Naive thymus-derived CD4-positive, alpha-beta T cell (primary cell): ENCODE measurements at regions not wholly inside any gene's neighbourhood (a gene's known extent, or its start where the extent isn't known, plus 50 kb on each side); places are given as distances from the start of the nearest gene placed in this dataset.
A peak's percentile ranks its signal among the peaks of the same experiment; 100 is the strongest.
"Not testable (repeated sequence)": the region's sequence is repeated elsewhere in the genome, so short reads cannot be mapped to it uniquely, and the experiment has no call there.

ENCODE experiments used
- ATAC-seq: fragments of 150-1000 bp; cut with Tn5 transposase; 2 replicates; pipeline ENCODE4 v1.10.0; 2021; ENCODE audit warnings: mild to moderate bottlenecking, moderate library complexity
- CTCF ChIA-PET: fragments of 350-600 bp; sonication (Branson Sonifier 250); formaldehyde crosslinking; loops from one replicate; lab custom pipeline; 2021; ENCODE audit warnings: antibody characterized with exemption; lab: Charles Lee
- POLR2A ChIA-PET: fragments of 350-600 bp; sonication (Branson Sonifier 250); formaldehyde crosslinking; loops from one replicate; lab custom pipeline; 2021; ENCODE audit warnings: antibody characterized with exemption, inconsistent platforms; lab: Charles Lee
- DNase-seq, 9 donors: peaks; one replicate each; pipeline versions ENCODE4 v3.0.0 to v3.0.0-alpha.2; 2020 to 2022; ENCODE audit warnings: mixed read lengths in 1 of 9
- H3K27ac ChIP-seq: one replicate; pipeline ENCODE4 v1.7.0; 2013; ENCODE audit warnings: mild to moderate bottlenecking, low read depth, low read length, moderate library complexity
- H3K27me3 ChIP-seq, 2 donors: one replicate each; pipeline ENCODE4 v1.7.0; 2013; ENCODE audit warnings: low read length in 2 of 2, mild to moderate bottlenecking in 2 of 2, moderate library complexity in 2 of 2; ENCODE audit not compliant: control insufficient read depth in 2 of 2, insufficient read depth in 2 of 2
- H3K36me3 ChIP-seq, 3 experiments: 1 replicate in 2 of 3; 2 replicates in 1 of 3; pipeline ENCODE4 v1.7.0; 2013; ENCODE audit warnings: low read length in 3 of 3, mild to moderate bottlenecking in 3 of 3, moderate library complexity in 1 of 3; ENCODE audit not compliant: insufficient read depth in 3 of 3, control insufficient read depth in 2 of 3
- H3K4me1 ChIP-seq, 2 donors: one replicate each; pipeline ENCODE4 v1.7.0; 2013; ENCODE audit warnings: low read length in 2 of 2, mild to moderate bottlenecking in 2 of 2, moderate library complexity in 1 of 2; ENCODE audit not compliant: control insufficient read depth in 2 of 2, insufficient read depth in 2 of 2
- H3K4me3 ChIP-seq: 2 replicates; pipeline ENCODE4 v1.7.0; 2013; ENCODE audit warnings: mild to moderate bottlenecking, low read length
- H3K9me3 ChIP-seq, 3 experiments: 1 replicate in 2 of 3; 2 replicates in 1 of 3; pipeline ENCODE4 v1.7.0; 2013; ENCODE audit warnings: low read length in 3 of 3; ENCODE audit not compliant: control insufficient read depth in 2 of 3
- H3K27ac Mint-ChIP-seq, 9 donors: one replicate each; pipeline ENCODE4 v1.8.0; 2020 to 2022; ENCODE audit warnings: mixed read lengths in 9 of 9, mild to moderate bottlenecking in 8 of 9, moderate library complexity in 5 of 9, inconsistent platforms in 2 of 9
- H3K27me3 Mint-ChIP-seq, 5 donors: one replicate each; pipeline ENCODE4 v1.8.0; 2021 to 2022; ENCODE audit warnings: mixed read lengths in 5 of 5, mild to moderate bottlenecking in 1 of 5
- H3K36me3 Mint-ChIP-seq, 5 donors: one replicate each; pipeline ENCODE4 v1.8.0; 2020 to 2022; ENCODE audit warnings: mixed read lengths in 5 of 5, mild to moderate bottlenecking in 3 of 5, inconsistent platforms in 1 of 5
- H3K4me1 Mint-ChIP-seq, 7 donors: one replicate each; pipeline ENCODE4 v1.8.0; 2020 to 2022; ENCODE audit warnings: mixed read lengths in 7 of 7, mild to moderate bottlenecking in 3 of 7, inconsistent platforms in 1 of 7
- H3K4me3 Mint-ChIP-seq, 10 donors: one replicate each; pipeline ENCODE4 v1.8.0; 2020 to 2022; ENCODE audit warnings: mild to moderate bottlenecking in 10 of 10, mixed read lengths in 10 of 10, moderate library complexity in 6 of 10, inconsistent platforms in 2 of 10
- H3K9me3 Mint-ChIP-seq, 11 donors: one replicate each; pipeline ENCODE4 v1.8.0; 2020 to 2022; ENCODE audit warnings: mixed read lengths in 11 of 11, mild to moderate bottlenecking in 4 of 11, inconsistent platforms in 1 of 11, moderate library complexity in 1 of 11
- intact Hi-C, 2 donors: fragments of 100-400 bp; cut with micrococcal nuclease; formaldehyde crosslinking; loops; one replicate each; pipeline ENCODE4 v1.15.1; 2023

DNA sequence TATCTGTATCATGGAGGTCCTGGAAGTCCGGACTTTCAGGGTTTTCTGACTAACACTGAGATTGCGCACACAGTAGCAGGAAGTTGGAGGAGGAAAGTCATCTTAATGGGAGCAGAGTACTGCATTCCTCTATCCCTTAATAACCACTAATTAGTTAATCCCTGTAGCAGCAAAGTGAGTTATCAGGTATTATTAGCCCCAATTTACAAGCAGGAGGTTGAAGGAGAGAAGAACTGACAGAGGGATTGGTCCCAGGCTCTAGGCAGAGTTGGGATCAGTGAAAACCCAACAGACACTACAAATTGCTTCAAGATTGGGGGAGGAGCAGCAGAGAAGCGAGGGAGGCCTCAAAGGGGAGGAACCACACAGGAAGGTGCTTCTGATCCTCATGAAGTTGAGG is 74.5 kb upstream of the XPA start:
- DNase-seq = no peak
- Mint-ChIP-seq H3K27me3 (peaks cover 23 to 52% (median 40%) of the 10 kb centered on the region in 5 donors), H3K27ac (peak overlapping the region in 1 of 9 donors; percentile 15), H3K4me1 (peaks cover 0 to 3% (median 0%) of the 10 kb centered on the region in 7 donors), H3K9me3 (peaks cover 0 to 4% (median 0%) of the 10 kb centered on the region in 11 donors), H3K36me3 (peaks cover 0 to 3% (median 0%) of the 10 kb centered on the region in 5 donors), H3K4me3 (no peak overlapping the region)
- no peak overlapping the region for H3K4me3 ChIP-seq
- ATAC-seq = no peak
- no peaks in the 10 kb centered on the region for H3K9me3 ChIP-seq
- no peak overlapping the region for H3K27ac ChIP-seq
- H3K4me1 ChIP-seq = no peaks in the 10 kb centered on the region
- ChIA-PET POLR2A (no interaction called here), CTCF (no interaction called here)
- intact Hi-C loops = no loop called here
- H3K27me3 ChIP-seq = no peaks in the 10 kb centered on the region
- H3K36me3 ChIP-seq = no peaks in the 10 kb centered on the region

DNA sequence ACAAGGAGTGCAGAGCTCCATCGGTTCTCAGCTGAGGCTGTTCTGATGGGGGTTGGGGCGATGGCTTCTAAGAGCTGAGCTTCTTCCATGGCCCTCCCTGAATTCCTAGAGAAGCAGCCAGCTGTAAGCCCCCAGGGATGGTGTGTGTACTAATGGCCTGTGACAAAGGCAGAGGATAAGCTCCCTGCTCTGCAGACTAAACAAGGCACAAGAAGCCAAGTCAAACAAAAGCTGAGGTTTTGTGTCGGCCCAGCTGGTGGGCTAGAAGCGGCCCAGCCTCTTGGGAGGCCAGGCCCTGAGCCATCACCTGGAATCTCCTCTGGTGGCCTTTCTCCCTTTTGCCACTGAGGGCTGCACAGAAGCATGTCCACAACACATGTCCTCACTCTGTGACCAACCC is 75.0 kb upstream of the XPA start:
- H3K27me3 Mint-ChIP-seq = peaks cover 23 to 53% (median 39%) of the 10 kb centered on the region in 5 donors
- DNase-seq = no peak
- no peak overlapping the region for H3K4me3 Mint-ChIP-seq
- ChIA-PET CTCF (no interaction called here), POLR2A (no interaction called here)
- Histone ChIP-seq H3K9me3 (no peaks in the 10 kb centered on the region), H3K27me3 (no peaks in the 10 kb centered on the region), H3K27ac (no peak overlapping the region), H3K4me3 (no peak overlapping the region), H3K4me1 (no peaks in the 10 kb centered on the region), H3K36me3 (no peaks in the 10 kb centered on the region)
- no peak overlapping the region for H3K27ac Mint-ChIP-seq
- peaks cover 0 to 3% (median 0%) of the 10 kb centered on the region in 5 donors for H3K36me3 Mint-ChIP-seq
- peaks cover 0 to 5% (median 0%) of the 10 kb centered on the region in 11 donors for H3K9me3 Mint-ChIP-seq
- no peak for ATAC-seq
- intact Hi-C loops = no loop called here
- H3K4me1 Mint-ChIP-seq = peaks cover 0 to 3% (median 0%) of the 10 kb centered on the region in 7 donors

DNA sequence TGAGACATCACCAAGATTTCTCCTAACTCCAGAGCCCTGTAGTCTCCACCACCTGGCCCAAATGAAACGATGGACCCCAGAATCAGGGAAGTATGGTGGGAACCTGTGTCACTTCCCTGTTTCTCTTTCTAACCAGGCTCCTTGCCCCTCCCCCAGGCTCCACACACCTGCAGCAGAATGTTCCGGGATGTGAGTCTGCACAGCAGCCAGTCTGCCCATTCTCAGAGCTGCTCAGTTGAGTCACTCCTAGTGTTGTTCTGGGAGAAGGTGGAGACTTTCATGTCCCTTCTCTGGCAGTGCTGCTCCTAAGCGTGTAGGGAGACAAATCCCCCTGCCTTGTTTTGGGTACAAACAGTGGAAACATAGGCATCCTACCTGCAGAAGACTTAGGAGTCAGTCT is 76.0 kb upstream of the XPA start:
- H3K27me3 Mint-ChIP-seq = peaks cover 23 to 53% (median 35%) of the 10 kb centered on the region in 5 donors
- peaks cover 0 to 3% (median 0%) of the 10 kb centered on the region in 5 donors for H3K36me3 Mint-ChIP-seq
- H3K4me3 ChIP-seq = no peak overlapping the region
- no peaks in the 10 kb centered on the region for H3K9me3 ChIP-seq
- peaks cover 0 to 14% (median 2%) of the 10 kb centered on the region in 11 donors for H3K9me3 Mint-ChIP-seq
- H3K27ac Mint-ChIP-seq = no peak overlapping the region
- intact Hi-C loops = no loop called here
- ATAC-seq = no peak
- no peaks in the 10 kb centered on the region for H3K27me3 ChIP-seq
- H3K36me3 ChIP-seq = no peaks in the 10 kb centered on the region
- CTCF ChIA-PET = no interaction called here
- peaks cover 0 to 3% (median 0%) of the 10 kb centered on the region in 7 donors for H3K4me1 Mint-ChIP-seq
- POLR2A ChIA-PET = no interaction called here
- H3K27ac ChIP-seq = no peak overlapping the region
- no peaks in the 10 kb centered on the region for H3K4me1 ChIP-seq
- H3K4me3 Mint-ChIP-seq = no peak overlapping the region
- DNase-seq = no peak

DNA sequence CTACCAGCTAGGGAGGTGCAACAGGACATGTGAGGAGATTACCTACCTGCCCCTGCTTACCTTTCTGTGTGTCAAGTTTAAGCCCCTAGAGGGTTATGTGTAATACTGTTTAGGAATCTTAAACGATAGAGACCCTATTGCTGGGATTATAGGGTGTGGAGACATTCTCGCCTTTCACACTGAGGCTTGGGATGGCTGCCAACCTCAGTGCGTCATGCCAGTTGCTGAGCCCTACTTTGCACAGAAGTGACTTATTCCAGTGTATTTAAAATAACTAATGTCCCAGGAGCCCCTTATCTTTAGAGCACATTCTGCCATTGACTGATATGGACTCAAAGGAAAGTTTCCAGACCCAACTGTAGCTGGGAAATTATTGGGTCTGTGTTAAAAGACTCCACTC is 76.6 kb upstream of the XPA start:
- Histone ChIP-seq H3K27me3 (no peaks in the 10 kb centered on the region), H3K36me3 (no peaks in the 10 kb centered on the region), H3K4me1 (no peaks in the 10 kb centered on the region), H3K9me3 (peaks cover 0 to 4% (median 0%) of the 10 kb centered on the region in 3 experiments), H3K27ac (no peak overlapping the region), H3K4me3 (no peak overlapping the region)
- ChIA-PET POLR2A (no interaction called here), CTCF (no interaction called here)
- Mint-ChIP-seq H3K27ac (no peak overlapping the region), H3K4me3 (no peak overlapping the region), H3K4me1 (peaks cover 0 to 3% (median 0%) of the 10 kb centered on the region in 7 donors), H3K27me3 (peaks cover 23 to 53% (median 34%) of the 10 kb centered on the region in 5 donors), H3K36me3 (peaks cover 0 to 5% (median 2%) of the 10 kb centered on the region in 5 donors), H3K9me3 (peaks cover 0 to 20% (median 6%) of the 10 kb centered on the region in 11 donors)
- no peak for ATAC-seq
- intact Hi-C loops = no loop called here
- DNase-seq = no peak

DNA sequence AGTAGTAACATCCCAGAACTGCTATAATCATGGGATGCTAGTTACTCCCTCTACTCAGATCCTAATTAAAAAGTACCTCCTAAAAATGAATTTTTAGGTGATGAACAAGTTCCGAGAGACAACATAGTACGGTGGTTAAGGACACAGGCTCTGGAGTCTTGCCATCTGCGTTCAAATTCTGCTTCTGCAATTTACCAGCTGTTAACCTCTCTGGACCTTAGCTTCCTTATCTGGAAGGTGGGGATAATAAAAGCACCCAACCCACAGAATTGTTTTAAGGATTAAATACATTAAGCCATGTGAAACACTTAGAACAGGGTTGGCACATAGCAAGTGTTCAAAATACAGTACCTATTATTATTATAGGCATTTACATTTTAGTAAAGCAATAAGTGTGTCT is 77.5 kb upstream of the XPA start:
- intact Hi-C loops = no loop called here
- ChIA-PET POLR2A (no interaction called here), CTCF (no interaction called here)
- Mint-ChIP-seq H3K27ac (no peak overlapping the region), H3K36me3 (peaks cover 0 to 9% (median 6%) of the 10 kb centered on the region in 5 donors), H3K4me1 (peaks cover 0 to 3% (median 0%) of the 10 kb centered on the region in 7 donors), H3K27me3 (peaks cover 16 to 50% (median 28%) of the 10 kb centered on the region in 5 donors), H3K4me3 (no peak overlapping the region), H3K9me3 (peaks cover 0 to 28% (median 10%) of the 10 kb centered on the region in 11 donors)
- no peak overlapping the region for H3K27ac ChIP-seq
- H3K27me3 ChIP-seq = no peaks in the 10 kb centered on the region
- H3K4me1 ChIP-seq = no peaks in the 10 kb centered on the region
- no peaks in the 10 kb centered on the region for H3K36me3 ChIP-seq
- peaks cover 0 to 7% (median 0%) of the 10 kb centered on the region in 3 experiments for H3K9me3 ChIP-seq
- no peak for ATAC-seq
- DNase-seq = no peak
- no peak overlapping the region for H3K4me3 ChIP-seq

DNA sequence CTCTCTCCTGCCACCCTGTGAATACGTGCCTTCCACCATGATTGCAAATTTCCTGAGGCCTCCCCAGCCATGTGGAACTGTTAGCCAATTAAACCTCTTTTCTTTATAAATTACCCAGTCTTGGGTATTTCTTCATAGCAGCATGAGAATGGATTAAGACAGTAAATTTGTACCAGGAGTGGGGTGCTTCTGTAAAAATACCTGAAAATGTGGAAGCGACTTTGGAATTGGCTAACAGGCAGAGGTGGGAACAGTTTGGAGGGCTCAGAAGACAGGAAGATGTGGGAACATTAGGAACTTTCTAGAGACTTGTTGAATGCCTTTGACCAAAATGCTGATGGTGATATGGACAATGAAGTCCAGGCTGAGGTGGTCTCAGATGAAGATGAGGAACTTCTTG is 74.3 kb upstream of the FOXE1 start:
- H3K27ac Mint-ChIP-seq, H3K36me3 Mint-ChIP-seq, H3K27ac ChIP-seq, H3K36me3 ChIP-seq, intact Hi-C loops, H3K4me3 Mint-ChIP-seq, H3K4me1 ChIP-seq, H3K27me3 ChIP-seq, ATAC-seq, H3K4me1 Mint-ChIP-seq, H3K9me3 ChIP-seq, H3K4me3 ChIP-seq, POLR2A ChIA-PET, DNase-seq: not testable (repeated sequence)
- CTCF ChIA-PET = interaction anchor here (1.2 kb wide), 1 partner anchor 271 kb away, joined by 4 read pairs; no protein-coding TSS in a partner anchor
- Mint-ChIP-seq H3K27me3 (peaks cover 16 to 34% (median 27%) of the 10 kb centered on the region in 5 donors), H3K9me3 (peaks cover 0 to 33% (median 16%) of the 10 kb centered on the region in 11 donors)

DNA sequence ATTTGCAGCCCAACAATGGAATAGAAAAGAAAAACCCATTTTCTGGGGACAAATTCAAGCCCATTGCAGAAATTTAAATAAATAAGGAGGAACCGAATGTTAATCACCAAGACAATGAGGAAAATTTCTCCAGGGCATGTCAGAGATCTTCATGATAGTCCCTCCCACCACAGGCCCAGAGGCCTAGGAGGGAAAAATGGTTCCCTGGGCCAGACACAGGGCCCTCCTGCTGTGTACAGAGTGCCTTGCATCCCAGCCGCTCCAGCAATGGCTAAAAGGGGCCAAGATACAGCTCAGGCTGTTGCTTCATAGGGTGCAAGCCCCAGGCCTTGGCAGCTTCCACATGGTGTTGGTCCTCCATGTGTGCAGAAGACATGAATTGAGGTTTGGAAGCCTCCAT is 73.4 kb upstream of the FOXE1 start:
- no peak for ATAC-seq
- ChIA-PET CTCF (no interaction called here), POLR2A (no interaction called here)
- Histone ChIP-seq H3K4me3 (no peak overlapping the region), H3K36me3 (no peaks in the 10 kb centered on the region), H3K27me3 (no peaks in the 10 kb centered on the region), H3K9me3 (peaks cover 0 to 7% (median 0%) of the 10 kb centered on the region in 3 experiments), H3K4me1 (no peaks in the 10 kb centered on the region), H3K27ac (no peak overlapping the region)
- DNase-seq = no peak
- Mint-ChIP-seq H3K27me3 (peaks cover 15 to 27% (median 22%) of the 10 kb centered on the region in 5 donors), H3K36me3 (peaks cover 0 to 10% (median 6%) of the 10 kb centered on the region in 5 donors), H3K4me3 (no peak overlapping the region), H3K4me1 (no peaks in the 10 kb centered on the region), H3K27ac (no peak overlapping the region), H3K9me3 (peaks cover 0 to 33% (median 16%) of the 10 kb centered on the region in 11 donors)
- intact Hi-C loops = no loop called here
